Embryonic facial prominence (tissue), 1 donor: ENCODE measurements at regions not wholly inside any gene's neighbourhood (a gene's known extent, or its start where the extent isn't known, plus 50 kb on each side); places are given as distances from the start of the nearest gene placed in this dataset.

Source experiments
- DNase-seq: peaks from one replicate; pipeline ENCODE4 v3.0.0-alpha.2; 2016; ENCODE audit errors: extremely low spot score

DNA sequence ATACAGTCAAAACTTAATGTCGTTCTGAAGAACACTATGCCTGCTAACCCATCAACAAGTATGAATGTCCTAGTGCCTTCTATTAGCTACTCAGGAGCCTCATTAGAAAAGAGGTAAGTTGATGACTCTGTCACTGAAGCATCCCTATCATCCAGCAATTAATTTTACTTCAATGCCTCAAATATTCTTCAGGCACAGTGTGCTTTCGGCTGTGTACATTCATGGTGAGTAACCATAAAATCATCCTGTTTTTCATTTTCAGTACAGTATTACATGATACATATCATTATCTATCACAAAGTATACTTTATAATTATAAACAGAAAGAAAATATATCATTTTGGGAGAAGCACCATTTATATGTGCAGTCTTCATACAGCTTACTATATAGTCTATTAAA lies 495.5 kb upstream of the ZWINT start:
- DNase-seq = no peak

DNA sequence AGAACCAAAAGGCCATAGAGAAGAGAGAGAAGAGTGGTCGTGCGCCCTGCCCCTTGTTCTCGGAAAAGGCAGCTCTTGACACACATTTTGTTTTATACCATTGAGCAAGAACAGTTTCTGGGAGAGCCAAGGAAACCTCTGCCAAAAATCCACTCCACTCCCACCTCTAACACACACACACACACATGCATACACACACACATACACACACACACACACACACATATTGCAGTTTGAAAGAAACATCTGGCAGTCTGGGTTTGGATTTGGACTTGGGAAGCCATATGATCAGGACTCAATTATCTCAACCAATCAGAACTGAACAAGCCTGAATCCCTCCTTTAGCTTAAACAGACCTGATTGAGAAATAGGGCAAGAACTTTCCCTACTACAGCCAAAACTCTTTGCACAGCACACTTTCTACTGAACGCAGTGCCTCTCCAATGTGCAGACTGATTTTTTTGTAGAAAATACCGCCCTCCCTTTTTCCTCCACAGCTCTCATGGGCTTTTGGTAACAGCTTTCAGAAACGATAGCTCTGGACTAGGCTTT lies 484.0 kb upstream of the ZWINT start:
- DNase-seq = no peak

DNA sequence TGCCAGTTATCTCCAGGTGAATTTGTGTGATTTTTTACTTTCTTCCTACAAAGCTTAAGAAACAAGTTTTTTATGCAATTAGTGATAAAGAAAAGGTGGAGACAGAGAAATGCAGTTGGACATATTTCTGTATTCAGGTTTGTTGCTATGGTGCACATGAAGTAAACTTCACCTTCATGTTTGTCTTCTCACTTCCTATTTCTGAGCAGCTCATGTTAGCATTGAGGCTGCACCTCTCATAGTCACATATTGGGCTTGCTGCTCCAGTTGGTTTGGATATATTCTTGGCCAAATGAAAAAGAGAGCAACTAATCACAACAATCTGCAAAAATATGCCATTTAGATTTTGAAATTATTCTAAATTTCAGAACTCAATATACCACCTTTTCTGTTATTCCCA lies 475.6 kb upstream of the ZWINT start:
- DNase-seq = no peak

DNA sequence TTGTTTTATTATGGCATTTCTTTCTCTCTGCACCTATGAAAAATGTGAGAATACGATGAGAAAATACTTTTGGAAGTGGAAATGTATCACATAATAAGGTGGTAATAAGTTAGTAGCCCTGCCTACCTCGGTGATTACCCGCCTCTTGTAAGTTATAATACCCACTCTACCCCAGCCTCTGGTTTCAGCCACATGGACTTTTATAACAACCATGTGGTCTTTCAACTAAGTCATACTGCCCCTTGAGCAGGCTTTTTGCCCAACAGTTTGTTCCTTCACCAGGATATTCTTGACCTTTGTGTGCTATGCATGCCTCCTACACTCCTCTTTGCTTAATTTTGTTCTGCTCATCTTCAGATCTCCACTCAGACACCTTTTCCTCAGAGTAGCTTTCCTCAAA lies 470.6 kb upstream of the ZWINT start:
- DNase-seq = no peak

DNA sequence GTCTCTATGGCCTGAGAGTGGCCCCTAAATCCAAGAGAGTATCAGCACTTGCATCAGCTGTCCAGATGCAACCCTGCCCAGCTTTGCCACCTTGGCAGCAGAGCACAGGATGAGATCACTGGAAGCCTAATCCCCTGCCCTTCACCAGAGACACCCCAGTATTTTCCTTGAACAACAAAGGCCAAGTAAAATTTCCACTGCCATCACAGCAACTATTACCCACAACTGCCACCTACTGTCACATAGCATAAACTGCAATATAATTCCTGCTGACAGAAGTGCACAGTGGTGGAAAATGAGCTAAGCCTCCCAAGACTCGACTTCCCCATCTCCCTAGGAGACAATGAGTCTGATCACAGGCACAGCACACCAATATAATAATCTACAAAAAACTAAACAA lies 462.8 kb upstream of the ZWINT start:
- no peak for DNase-seq

DNA sequence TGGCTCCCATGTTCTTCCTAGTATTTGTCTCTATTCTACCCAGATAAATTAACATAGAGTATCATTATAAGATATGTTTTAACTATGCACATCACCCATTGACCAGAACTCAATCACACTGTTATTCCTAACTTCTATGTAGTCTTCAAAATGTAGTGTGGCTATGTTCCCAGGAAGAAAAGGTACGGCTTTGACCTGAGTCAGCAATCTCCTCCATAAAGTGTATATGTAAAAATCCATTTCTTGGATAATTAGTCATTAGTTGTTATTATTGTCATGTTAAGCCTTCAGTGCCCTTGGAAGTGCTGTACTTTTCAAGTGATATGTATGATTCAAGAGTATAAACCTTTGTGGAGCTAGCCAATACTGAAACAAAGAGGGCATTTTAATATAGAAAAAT lies 444.0 kb upstream of the ZWINT start:
- DNase-seq = no peak

DNA sequence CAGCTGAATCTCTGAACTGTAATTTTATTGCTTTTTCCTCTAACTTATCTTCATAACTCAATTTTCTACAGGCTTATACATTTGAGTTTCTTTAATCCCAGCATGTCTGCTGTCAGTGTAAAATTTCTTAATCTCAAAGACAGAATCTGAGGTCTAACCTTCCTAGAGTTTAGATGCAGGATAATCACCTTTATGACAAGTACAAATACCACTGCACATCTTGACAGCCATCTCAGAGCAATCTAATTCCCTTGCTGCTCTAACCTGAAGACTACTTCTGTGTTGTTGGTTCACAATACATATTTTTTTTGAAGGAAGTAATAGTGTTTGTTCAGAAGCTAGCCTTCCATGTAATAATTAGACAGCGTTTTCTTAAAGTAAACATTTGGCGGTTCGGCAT lies 424.2 kb upstream of the ZWINT start:
- no peak for DNase-seq

DNA sequence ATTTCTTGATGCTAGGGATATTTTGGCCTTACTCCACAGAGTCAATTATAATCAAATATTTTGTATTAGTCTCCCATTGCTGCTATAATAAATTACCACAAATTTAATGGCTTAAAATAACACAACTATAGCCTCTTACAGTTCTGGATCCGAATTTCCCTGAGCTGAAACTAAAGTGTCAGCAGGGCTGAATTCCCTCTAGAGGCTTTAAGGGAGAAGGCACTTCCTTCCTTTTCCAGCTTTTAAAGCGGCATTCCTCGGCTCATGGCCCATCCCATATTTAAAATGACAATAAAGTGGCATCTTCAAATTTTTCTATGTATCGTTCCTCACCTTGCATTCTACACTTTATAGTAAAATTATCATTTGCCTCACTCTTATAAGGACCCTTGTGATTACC lies 421.4 kb upstream of the ZWINT start:
- no peak for DNase-seq

DNA sequence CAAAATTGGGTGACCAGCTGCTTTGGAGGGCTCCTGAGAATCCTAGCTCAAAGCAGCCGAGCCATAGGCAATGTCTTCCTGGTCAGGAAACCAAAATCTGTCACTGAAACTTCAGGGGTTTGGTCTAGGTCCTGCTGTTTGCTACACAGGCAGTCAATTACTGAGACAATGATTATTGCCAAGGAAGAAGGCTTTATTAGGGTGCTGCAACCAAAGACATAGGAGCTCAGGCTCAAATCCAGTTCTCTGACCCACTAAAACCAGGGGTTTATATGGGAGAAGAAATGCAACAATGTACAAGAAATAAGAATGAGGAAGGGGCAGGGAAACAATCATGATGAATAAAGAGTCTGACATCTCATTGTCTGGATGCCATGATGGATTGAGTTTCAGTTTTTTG lies 410.3 kb upstream of the ZWINT start:
- no peak for DNase-seq

DNA sequence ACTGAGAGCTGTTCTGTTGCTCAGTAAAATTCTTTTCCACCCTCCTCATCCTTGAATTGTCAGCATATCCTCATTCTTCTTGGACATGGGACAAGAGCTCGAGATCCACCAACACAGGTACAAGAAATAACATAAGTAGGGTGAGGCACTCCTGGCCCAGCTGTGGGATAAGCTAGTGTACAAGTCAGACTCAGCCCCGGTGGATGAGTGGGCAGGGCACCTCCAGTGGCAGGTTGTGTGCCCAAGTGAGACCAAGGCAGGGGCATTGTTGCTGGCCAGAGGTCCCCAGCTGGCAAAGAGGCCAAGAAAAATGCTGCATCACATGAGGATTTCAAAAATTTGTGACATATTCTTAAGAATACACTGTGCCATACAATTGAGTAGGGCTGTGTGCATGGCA lies 402.0 kb upstream of the ZWINT start:
- DNase-seq = no peak

DNA sequence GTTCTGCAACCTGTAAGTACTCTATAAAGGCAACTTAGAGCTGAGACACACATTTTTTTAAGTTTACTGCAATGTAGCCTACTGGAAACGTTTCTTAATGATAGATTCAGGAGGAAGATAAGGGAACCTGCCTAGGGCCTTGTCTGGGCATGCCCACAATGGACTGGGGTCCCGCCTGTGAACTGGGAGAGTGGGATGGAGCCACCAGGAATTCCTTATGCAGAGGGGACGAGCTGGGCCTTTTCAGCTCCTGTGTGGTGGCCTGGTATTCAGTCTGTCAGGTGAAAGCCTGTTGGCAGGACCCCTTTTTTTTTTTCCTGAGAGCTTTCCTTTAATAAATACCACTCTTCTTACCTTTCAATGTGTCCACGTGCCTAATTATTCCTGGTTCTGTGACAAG lies 384.4 kb upstream of the ZWINT start:
- no peak for DNase-seq

DNA sequence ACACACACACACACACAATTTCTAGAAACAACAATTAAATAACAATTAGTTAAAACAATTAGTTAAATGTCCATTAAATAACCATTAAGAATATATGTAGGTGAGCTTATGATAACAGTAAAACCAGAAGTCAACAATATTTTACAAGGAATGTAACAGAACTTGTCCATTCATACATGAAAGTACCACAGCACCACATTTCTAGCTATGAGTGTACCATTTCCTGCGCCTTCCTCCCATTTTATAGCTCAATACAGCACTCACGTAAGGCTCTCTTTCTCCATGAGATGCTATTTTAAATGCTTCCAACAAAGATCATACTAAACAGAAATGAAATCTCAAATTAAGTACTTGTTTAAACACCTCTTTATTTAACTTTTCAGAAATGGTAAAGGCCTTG lies 367.3 kb upstream of the ZWINT start:
- no peak for DNase-seq

DNA sequence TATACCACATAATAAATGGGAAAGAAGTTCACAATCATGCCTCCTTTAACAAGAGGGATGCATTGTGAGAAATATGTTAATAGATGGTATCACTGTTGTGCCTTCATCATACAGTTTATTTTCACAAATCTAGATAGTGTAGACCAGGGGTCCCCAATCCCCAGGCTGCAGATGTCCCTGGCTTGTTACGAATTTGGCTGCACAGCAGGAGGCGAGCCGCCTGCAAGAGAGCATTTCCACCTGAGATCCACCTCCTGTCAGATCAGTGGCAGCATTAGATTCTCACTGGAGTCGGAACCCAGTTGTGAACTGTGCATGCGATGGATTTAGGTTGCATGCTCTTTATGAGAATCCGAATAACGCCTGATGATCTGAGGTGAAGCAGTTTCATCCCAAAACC lies 361.9 kb upstream of the ZWINT start:
- DNase-seq = no peak

DNA sequence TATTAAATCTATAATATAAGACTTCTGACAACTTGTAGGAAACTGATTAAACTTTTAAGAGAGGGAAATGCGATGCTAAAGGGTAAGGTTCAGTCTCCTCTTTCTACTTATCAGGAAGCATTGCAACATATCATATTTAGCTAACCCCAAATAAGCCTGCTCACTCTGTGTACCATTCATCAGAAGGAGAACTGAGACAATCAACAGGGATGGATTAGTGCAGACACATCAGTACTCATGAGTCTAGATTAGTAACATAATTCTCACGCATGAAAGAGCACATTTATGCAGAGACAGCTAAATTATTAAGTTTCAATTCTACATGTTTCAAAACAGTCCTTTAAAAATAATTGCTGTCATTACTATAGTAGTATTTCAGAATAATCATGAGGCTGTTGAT lies 354.2 kb upstream of the ZWINT start:
- DNase-seq = no peak

DNA sequence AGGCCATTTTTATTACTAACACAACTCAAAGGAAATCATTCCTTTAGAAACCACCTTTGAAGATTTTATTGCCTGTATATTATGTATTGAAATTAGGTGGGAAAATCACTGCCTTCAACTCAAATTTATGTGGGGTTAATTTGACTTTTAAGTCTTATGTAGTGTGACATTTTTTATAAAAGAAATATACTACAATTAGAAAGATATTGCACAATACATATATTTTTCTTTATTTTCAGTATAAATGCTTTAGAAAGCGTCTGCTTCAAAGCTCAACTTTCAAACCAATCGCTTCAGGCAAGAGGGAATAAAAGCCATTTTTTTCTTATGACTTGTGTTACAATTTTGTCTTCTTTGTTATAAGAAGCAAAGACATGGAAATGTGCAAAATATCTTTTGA lies 337.4 kb upstream of the ZWINT start:
- no peak for DNase-seq

DNA sequence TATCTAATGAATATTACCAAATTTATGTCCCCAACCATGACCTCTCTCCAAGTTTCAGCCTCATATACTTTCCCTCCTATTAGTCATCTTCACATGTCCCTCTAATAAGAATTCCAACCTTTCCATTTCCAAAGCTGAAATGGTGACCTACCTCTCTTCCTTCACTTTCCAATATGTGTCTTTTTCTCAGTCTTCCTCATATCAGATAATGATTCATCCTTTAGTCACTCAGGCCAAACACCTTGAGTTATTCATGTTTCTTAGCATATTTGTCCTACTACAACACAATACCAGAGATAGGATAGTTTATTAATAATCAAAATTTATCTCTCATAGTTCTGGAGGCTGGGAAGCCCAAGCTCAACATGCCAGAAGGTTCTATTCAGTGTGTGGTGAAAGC lies 318.5 kb upstream of the ZWINT start:
- no peak for DNase-seq

DNA sequence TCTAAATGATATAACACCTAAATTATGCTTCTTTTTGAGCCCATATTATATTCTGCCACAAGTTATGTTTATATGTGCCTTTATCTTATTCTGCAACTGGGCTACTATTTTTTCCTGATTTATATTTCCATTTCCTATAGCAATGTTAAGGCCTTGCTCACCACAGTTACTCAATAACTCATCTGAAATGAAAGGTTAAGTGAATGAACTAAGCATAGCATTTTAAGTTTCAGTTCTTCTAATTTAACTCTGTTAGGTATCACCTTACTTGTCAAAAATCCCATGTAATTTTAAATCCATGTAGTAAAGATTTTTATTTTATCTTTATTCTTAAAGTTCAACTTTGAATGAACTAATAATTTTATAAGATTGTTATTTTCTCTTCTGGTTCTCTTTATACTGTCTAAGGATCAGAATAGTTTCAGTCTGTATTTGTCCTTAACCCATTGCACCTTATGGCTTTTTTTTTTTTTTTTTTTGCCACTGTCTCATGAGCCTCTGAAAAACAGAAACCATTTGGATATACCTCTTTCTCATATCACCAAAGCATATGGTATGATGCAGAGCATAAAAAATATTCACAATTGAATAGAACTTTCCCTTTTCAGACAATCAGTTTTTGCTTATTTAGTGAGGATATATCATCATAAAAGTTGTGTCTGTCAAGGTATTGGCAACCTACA lies 301.8 kb upstream of the ZWINT start:
- no peak for DNase-seq

DNA sequence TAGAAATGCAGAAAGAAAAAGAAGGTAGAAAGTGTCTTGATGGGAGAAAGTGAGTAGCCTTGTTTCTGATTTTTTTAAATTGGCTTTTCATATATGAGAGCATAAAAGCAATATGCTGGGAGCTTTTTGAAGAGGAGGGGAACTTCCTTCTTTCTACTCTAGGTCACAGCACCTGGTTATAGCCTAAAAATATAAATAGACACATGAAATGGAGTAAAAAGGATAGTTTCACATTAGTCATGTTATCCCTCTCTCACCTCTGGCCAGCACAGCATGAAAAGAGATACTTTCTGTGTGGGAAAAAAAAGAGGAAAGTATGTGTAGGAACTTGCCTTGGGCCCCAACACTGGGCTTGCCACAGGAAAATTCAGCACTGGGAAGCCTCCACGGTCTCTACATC lies 292.2 kb upstream of the ZWINT start:
- DNase-seq = no peak

DNA sequence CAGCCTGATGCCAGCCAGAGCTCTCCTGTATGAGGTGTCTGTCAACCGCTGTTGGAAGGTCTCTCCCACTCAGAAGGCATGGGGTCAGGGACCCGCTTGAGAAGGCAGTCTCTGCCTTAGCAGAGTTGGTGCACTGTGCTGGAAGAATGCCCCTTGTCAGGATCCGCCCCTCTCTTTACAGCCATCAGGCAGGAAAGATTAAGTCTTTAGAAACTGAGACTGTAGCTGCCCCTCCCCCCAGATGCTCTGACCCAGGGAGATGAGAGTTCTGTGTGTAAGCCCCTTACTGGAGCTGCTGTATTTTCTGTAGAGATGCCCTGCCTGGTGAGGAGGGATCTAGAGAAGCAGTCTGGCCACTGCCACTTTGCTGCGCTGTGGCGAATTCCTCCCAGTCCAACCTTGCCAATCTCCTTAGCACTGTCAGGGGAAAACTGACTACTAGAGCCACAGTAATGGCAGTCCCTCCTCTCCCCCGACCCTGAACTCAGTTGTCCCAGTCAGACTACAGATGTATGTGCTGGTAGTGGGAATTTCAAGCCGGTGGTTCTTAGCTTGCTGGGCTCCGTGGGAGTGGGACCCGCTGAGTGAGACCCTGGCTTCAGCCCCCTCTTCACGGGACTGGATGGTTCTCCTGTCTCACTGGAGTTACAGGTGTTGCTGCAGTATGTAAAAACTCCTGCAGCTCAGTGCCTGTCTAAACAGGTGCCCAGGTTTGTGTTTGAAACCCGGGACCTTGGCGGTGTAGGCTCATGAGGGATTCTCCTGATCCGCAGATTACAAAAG lies 285.5 kb upstream of the ZWINT start:
- no peak for DNase-seq

DNA sequence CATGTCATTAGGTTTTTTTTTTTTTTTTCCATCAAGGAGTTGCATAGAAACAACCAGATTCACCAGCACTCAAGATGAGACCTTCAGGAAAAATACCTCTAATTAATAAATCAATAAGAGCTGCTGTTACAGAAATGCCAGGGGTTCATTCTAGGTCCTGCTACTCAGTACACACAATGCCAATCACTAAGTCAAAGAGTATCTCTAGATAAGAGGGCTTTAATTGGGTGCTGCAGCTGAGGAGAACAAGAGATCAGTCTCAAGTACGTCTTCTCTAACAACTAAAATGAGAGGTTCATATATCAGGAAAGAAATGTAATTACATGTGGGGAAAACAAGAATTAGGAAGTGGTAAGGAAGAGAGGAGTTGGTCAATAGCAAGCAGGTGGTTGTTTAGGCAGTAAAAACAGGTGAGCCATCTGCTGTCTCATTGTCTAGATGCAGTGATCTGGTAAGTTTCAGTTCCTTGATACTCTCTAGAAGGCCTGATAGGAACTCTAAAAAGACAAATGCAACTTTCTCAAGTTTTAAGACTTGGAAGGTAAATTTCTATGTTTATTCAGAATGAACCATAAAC lies 272.9 kb upstream of the ZWINT start:
- DNase-seq = no peak

DNA sequence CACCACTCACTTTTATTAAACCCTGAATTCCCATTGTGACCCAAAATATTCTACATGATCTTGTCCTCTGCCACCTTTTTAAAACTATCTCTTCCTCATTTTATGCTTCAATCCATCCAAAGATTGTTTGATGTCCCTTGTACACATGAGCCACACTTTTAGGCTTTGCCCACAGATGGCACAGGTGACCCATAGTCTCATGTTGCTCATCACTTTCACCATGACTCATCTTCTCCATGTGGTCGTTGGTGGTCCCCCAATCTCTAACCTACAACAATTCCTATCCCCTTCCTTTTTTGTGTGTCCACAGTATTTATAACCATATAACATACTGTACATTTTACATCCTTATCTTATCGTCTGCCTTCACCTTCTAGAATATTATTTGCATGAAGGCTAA lies 271.5 kb upstream of the ZWINT start:
- no peak for DNase-seq

DNA sequence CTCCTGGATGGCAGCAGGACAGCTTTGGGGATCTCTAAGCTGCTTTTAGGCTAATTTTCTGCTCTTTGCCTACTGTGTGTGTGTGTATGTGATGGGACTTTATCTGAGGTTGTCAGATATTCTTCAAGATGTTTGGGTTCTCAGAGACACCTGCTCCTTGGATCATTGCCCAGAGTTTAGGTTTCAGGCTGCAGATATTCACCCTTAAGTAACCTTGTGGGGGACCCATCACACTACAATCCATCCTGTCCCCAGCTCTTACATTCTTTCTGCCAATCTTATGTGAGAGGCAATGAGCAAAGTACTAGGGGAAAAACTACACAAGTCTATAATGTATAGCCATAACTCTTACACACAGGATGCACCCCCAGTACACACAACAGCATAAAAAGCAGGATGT lies 263.0 kb upstream of the ZWINT start:
- no peak for DNase-seq

DNA sequence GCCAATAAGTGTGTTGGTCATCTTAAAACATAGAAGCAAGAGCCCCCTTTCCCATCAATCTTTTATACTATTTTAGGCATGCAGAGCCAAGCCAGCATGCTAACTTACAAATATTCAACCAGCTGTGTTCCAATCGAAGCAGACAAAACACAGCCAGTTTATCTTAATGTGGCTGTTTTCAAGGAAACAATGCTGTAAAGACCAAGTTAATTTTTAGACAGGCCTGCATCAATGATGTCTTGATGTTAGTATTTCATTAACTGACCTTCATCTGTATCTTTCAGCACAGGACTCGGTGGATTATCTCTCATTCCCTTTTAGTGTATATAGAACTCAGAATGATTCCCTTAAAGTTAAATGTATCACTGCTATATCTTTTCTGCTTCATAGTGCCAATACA lies 262.0 kb upstream of the ZWINT start:
- DNase-seq = no peak
